ENCODE measurements at regions not wholly inside any gene's neighbourhood (a gene's known extent, or its start where the extent isn't known, plus 50 kb on each side); places are given as distances from the start of the nearest gene placed in this dataset.

- H3K36me3 ChIP-seq = no peaks in the 10 kb centered on the region
- H3K4me1 ChIP-seq = no peaks in the 10 kb centered on the region
- no peak overlapping the region for H3K4me3 ChIP-seq
- no peaks in the 10 kb centered on the region for H3K27me3 ChIP-seq
- DNase-seq = no peak
- no peak for TF ChIP-seq CTCF (IDR thresholded peaks at IDR 0.05)
- intact Hi-C loops (cut with DNase I) = no loop called here
- H3K27ac ChIP-seq = no peak overlapping the region
- H3K9me3 ChIP-seq = no peaks in the 10 kb centered on the region
- no peak overlapping the region for H3K9ac ChIP-seq (ENCODE audit: low read depth in 2 of 2, low read length in 2 of 2)
These were observed 65.4 kb upstream of the TNS3 start for GRCh38 chr7:47647181-47647917.

GRCh38 chr7:47643716-47644400 is 61.9 kb upstream of the TNS3 start:
- Histone ChIP-seq H3K4me1 (no peaks in the 10 kb centered on the region), H3K27ac (no peak overlapping the region), H3K9me3 (no peaks in the 10 kb centered on the region), H3K4me3 (no peak overlapping the region), H3K36me3 (no peaks in the 10 kb centered on the region), H3K9ac (ENCODE audit: low read depth in 2 of 2, low read length in 2 of 2) (no peak overlapping the region), H3K27me3 (no peaks in the 10 kb centered on the region)
- TF ChIP-seq CTCF (IDR thresholded peaks at IDR 0.05) = no peak
- no peak for DNase-seq
- intact Hi-C loops (cut with DNase I) = no loop called here

GRCh38 chr7:47640265-47640664 is 58.4 kb upstream of the TNS3 start:
- H3K4me3 ChIP-seq = no peak overlapping the region
- H3K36me3 ChIP-seq = no peaks in the 10 kb centered on the region
- H3K9me3 ChIP-seq = no peaks in the 10 kb centered on the region
- intact Hi-C loops (cut with DNase I) = no loop called here
- no peaks in the 10 kb centered on the region for H3K27me3 ChIP-seq
- TF ChIP-seq CTCF (IDR thresholded peaks at IDR 0.05) = no peak
- no peak overlapping the region for H3K9ac ChIP-seq (ENCODE audit: low read depth in 2 of 2, low read length in 2 of 2)
- no peak overlapping the region for H3K27ac ChIP-seq
- no peak for DNase-seq
- H3K4me1 ChIP-seq = no peaks in the 10 kb centered on the region

- Histone ChIP-seq H3K27ac (no peak overlapping the region), H3K9ac (ENCODE audit: low read depth in 2 of 2, low read length in 2 of 2) (no peak overlapping the region), H3K4me3 (no peak overlapping the region), H3K9me3 (no peaks in the 10 kb centered on the region), H3K27me3 (no peaks in the 10 kb centered on the region), H3K4me1 (no peaks in the 10 kb centered on the region), H3K36me3 (no peaks in the 10 kb centered on the region)
- intact Hi-C loops (cut with DNase I) = loop anchor here (10.0 kb wide), 1 partner anchor 175 kb away; no protein-coding TSS in a partner anchor
- no peak for DNase-seq
- no peak for TF ChIP-seq CTCF (IDR thresholded peaks at IDR 0.05)
These were observed 57.7 kb upstream of the TNS3 start for GRCh38 chr7:47639495-47640110.

GRCh38 chr7:47638679-47639315 is 56.9 kb upstream of the TNS3 start:
- Histone ChIP-seq H3K4me3 (no peak overlapping the region), H3K27ac (no peak overlapping the region), H3K4me1 (no peaks in the 10 kb centered on the region), H3K27me3 (no peaks in the 10 kb centered on the region), H3K9ac (ENCODE audit: low read depth in 2 of 2, low read length in 2 of 2) (no peak overlapping the region), H3K9me3 (no peaks in the 10 kb centered on the region), H3K36me3 (no peaks in the 10 kb centered on the region)
- TF ChIP-seq CTCF (IDR thresholded peaks at IDR 0.05) = no peak
- DNase-seq = peak; percentile 50
- intact Hi-C loops (cut with DNase I) = loop anchor here (10.0 kb wide), 1 partner anchor 176 kb away; no protein-coding TSS in a partner anchor

Data from colonic mucosa (tissue), 4 donors.